GM12878 (cell line): ENCODE measurements at regions not wholly inside any gene's neighbourhood (a gene's known extent, or its start where the extent isn't known, plus 50 kb on each side); places are given as distances from the start of the nearest gene placed in this dataset.

ENCODE experiments used
- ATAC-seq: fragments of 200-7000 bp; cut with Tn5 transposase; 3 replicates; pipeline ENCODE4 v1.9.1; 2020; ENCODE audit warnings: mild to moderate bottlenecking, moderate library complexity
- BruUV-seq: library from RNA; stranded (reverse); fragments of 400-500 nt; replicated peaks from 2 replicates; lab custom pipeline; 2021; lab: Mats Ljungman, UMichigan
- CTCF ChIA-PET: fragments of 300-600 bp; sonication (Branson Sonifier 250); formaldehyde crosslinking; extraction: SDS; loops from one replicate; lab custom pipeline; 2021; ENCODE audit warnings: inconsistent platforms; lab: Yijun Ruan, JAX
- POLR2A ChIA-PET: fragments of 350-600 bp; formaldehyde crosslinking; extraction: SDS; loops from one replicate; lab custom pipeline; 2021; ENCODE audit warnings: inconsistent platforms; lab: Charles Lee
- RAD21 ChIA-PET: fragments of 300-600 bp; sonication (Branson Sonifier 250); formaldehyde crosslinking; loops from one replicate; lab custom pipeline; 2023; ENCODE audit warnings: antibody characterized with exemption; ENCODE audit not compliant: unreplicated experiment; lab: Charles Lee
- SMC1A ChIA-PET: fragments of 300-600 bp; sonication (Branson Sonifier 250); formaldehyde crosslinking; loops from one replicate; lab custom pipeline; 2023; ENCODE audit not compliant: unreplicated experiment, uncharacterized antibody; lab: Charles Lee
- DNase-seq: peaks from one replicate; pipeline ENCODE4 v3.0.0-alpha.2; 2011; ENCODE audit warnings: low read depth, low spot score
- FAIRE-seq: peaks from 3 replicates; lab custom pipeline; 2011; peaks lifted over from hg19 to GRCh38; lab: Jason Lieb, UNC
- H2AFZ ChIP-seq: 2 replicates; pipeline ENCODE4 v1.6.0; 2011; ENCODE audit warnings: low read depth, low read length, control low read depth; ENCODE audit not compliant: control insufficient read depth
- H3K27ac ChIP-seq: 2 replicates; pipeline ENCODE4 v1.5.1; 2011; ENCODE audit warnings: control low read depth; ENCODE audit not compliant: control insufficient read depth, insufficient read depth
- H3K27me3 ChIP-seq, 2 experiments: replicated peaks in 1 of 2; 2 replicates each; pipeline versions ENCODE4 v1.6.0 to v1.6.1; 2011; ENCODE audit warnings: low read length in 1 of 2; ENCODE audit not compliant: control insufficient read depth in 2 of 2, insufficient read depth in 2 of 2
- H3K36me3 ChIP-seq, 2 experiments: 2 replicates each; pipeline ENCODE4 v1.5.1; 2011; ENCODE audit warnings: low read length in 1 of 2; ENCODE audit not compliant: control insufficient read depth in 2 of 2, insufficient read depth in 2 of 2
- H3K4me1 ChIP-seq: 2 replicates; pipeline ENCODE4 v1.6.1; 2011; ENCODE audit warnings: mild to moderate bottlenecking, low read length, moderate library complexity, mixed read lengths; ENCODE audit not compliant: control insufficient read depth, insufficient read depth
- H3K4me2 ChIP-seq: 2 replicates; pipeline ENCODE4 v1.6.0; 2011; ENCODE audit warnings: control low read depth; ENCODE audit not compliant: control insufficient read depth, insufficient read depth
- H3K4me3 ChIP-seq: fragments of 200-600 bp; sonication (generic); 2 replicates; pipeline ENCODE4 v1.5.1; 2016
- H3K79me2 ChIP-seq: 2 replicates; pipeline ENCODE4 v1.6.0; 2011; ENCODE audit warnings: low read length; ENCODE audit not compliant: control insufficient read depth, insufficient read depth
- H3K9ac ChIP-seq: 2 replicates; pipeline ENCODE4 v1.8.0; 2011; ENCODE audit warnings: low read length, control low read depth, mixed read lengths; ENCODE audit not compliant: control insufficient read depth, insufficient read depth
- H3K9me3 ChIP-seq: replicated peaks from 3 replicates; pipeline ENCODE4 v1.5.1; 2011; ENCODE audit warnings: mild to moderate bottlenecking, low read length; ENCODE audit not compliant: control insufficient read depth, insufficient read depth
- H4K20me1 ChIP-seq: 2 replicates; pipeline ENCODE4 v1.6.0; 2011; ENCODE audit not compliant: control insufficient read depth, insufficient read depth
- ASH2L ChIP-seq: fragments of 300-600, 200-600 bp; sonication (generic); IDR thresholded peaks from 2 replicates; pipeline ENCODE4 v1.6.1; 2017; ENCODE audit warnings: low read depth, mild to moderate bottlenecking, borderline replicate concordance
- CHD1 ChIP-seq: IDR thresholded peaks from 2 replicates; pipeline ENCODE4 v1.6.1; 2012; ENCODE audit warnings: low read depth, low read length, improper control_type of control experiment
- EZH2 ChIP-seq: IDR thresholded peaks from 2 replicates; pipeline ENCODE4 v1.6.1; 2012; ENCODE audit warnings: low read depth, mild to moderate bottlenecking, control low read depth, inconsistent platforms, low read length, borderline replicate concordance; ENCODE audit not compliant: control insufficient read depth
- FOS ChIP-seq: IDR thresholded peaks from 3 replicates; pipeline ENCODE4 v1.6.1; 2011; ENCODE audit warnings: borderline replicate concordance; ENCODE audit not compliant: insufficient read length; ENCODE audit errors: extremely low read depth
- HCFC1 ChIP-seq: fragments of 150-350 bp; IDR thresholded peaks from 2 replicates; pipeline ENCODE4 v1.6.1; 2014; ENCODE audit warnings: low read length
- KLF5 ChIP-seq: fragments of 450-650 bp; IDR thresholded peaks from 2 replicates; pipeline ENCODE4 v1.6.1; 2014; ENCODE audit warnings: mild to moderate bottlenecking; ENCODE audit not compliant: partially characterized antibody
- MTA3 ChIP-seq: IDR thresholded peaks from 2 replicates; pipeline ENCODE4 v1.6.1; 2012; ENCODE audit warnings: low read length, inconsistent platforms, borderline replicate concordance
- NRF1 ChIP-seq: conservative IDR thresholded peaks from 2 replicates; pipeline ENCODE4 v1.6.1; 2011; ENCODE audit warnings: mild to moderate bottlenecking, low read depth, low read length, improper control_type of control experiment
- PML ChIP-seq: IDR thresholded peaks from 2 replicates; pipeline ENCODE4 v1.6.1; 2012; ENCODE audit warnings: low read length, inconsistent platforms
- STAT1 ChIP-seq: fragments of 450-650 bp; conservative IDR thresholded peaks from 2 replicates; pipeline ENCODE4 v1.6.1; 2014; ENCODE audit warnings: antibody characterized with exemption, mild to moderate bottlenecking
- WGBS: methylation state at CpG from one replicate; pipeline ENCODE4 v1.1.6; 2016; ENCODE audit warnings: low lambda C conversion rate; ENCODE audit not compliant: insufficient replicate concordance, insufficient coverage; ENCODE audit errors: missing lambda C conversion rate; 5-methylcytosine and 5-hydroxymethylcytosine counted together
- in situ Hi-C: fragments of 300-500 bp; cut with MboI; formaldehyde crosslinking; loops from 9 replicates; pipeline ENCODE4 v1.14.3; 2018; ENCODE audit warnings: mixed read lengths
- intact Hi-C: fragments of 100-400 bp; cut with micrococcal nuclease; formaldehyde crosslinking; loops from one replicate; pipeline ENCODE4 v1.14.2; 2022; ENCODE audit not compliant: unreplicated experiment
- TF ChIP-seq, protein P1 (sequence below): IDR thresholded peaks from 2 replicates; pipeline ENCODE4 v1.6.1; 2011; ENCODE audit warnings: low read depth, mild to moderate bottlenecking, low read length, moderate library complexity, borderline replicate concordance; ENCODE audit errors: extremely low read depth
- TF ChIP-seq, protein P2 (sequence below): IDR thresholded peaks from 2 replicates; pipeline ENCODE4 v1.6.1; 2012; ENCODE audit warnings: low read length, inconsistent platforms

DNA sequence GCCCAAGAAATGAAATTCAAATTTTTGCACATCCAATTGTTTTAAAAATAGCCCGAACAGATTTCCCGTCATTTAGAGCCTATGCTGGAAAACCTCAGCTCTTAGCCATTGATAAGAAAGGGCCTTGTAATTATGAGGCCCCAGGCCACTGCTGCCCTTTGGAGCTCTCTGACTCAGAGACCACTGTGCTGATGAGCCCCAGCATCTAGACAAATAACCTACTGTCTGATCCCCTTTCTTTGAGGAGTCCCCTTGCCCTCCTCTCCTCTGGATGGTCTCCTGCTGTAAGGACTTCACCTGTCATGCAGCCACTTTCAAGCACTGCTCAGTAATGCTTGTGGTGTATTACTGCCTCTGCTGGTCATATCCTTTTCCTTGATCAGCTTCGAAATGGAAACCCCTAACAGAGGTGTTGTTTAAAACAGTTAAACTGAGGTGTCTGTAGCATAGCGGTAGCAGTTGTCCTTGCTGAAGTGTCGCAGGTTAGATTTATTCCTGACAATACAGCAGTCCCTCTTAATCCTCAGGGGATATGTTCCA lies 159.9 kb upstream of the SRRM4 start:
- TF ChIP-seq, protein P1, sequence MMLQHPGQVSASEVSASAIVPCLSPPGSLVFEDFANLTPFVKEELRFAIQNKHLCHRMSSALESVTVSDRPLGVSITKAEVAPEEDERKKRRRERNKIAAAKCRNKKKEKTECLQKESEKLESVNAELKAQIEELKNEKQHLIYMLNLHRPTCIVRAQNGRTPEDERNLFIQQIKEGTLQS: no peak
- TF ChIP-seq HCFC1 (no peak), ASH2L (no peak), FOS (no peak), KLF5 (no peak), EZH2 (no peak), NRF1 (no peak), MTA3 (no peak), PML (no peak), STAT1 (no peak), CHD1 (no peak)
- TF ChIP-seq, protein P2, sequence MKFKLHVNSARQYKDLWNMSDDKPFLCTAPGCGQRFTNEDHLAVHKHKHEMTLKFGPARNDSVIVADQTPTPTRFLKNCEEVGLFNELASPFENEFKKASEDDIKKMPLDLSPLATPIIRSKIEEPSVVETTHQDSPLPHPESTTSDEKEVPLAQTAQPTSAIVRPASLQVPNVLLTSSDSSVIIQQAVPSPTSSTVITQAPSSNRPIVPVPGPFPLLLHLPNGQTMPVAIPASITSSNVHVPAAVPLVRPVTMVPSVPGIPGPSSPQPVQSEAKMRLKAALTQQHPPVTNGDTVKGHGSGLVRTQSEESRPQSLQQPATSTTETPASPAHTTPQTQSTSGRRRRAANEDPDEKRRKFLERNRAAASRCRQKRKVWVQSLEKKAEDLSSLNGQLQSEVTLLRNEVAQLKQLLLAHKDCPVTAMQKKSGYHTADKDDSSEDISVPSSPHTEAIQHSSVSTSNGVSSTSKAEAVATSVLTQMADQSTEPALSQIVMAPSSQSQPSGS: no peak
- Histone ChIP-seq H3K4me2 (no peak overlapping the region), H3K9ac (no peak overlapping the region), H3K27me3 (no peaks in the 10 kb centered on the region), H3K79me2 (no peaks in the 10 kb centered on the region), H3K4me3 (no peak overlapping the region), H3K9me3 (no peaks in the 10 kb centered on the region), H3K27ac (no peak overlapping the region), H2AFZ (no peak overlapping the region), H3K4me1 (no peaks in the 10 kb centered on the region), H3K36me3 (no peaks in the 10 kb centered on the region), H4K20me1 (no peaks in the 10 kb centered on the region)
- no TSS peak for BruUV-seq
- in situ Hi-C loops (no loop called here), intact Hi-C loops (no loop called here)
- ChIA-PET SMC1A (no interaction called here), RAD21 (no interaction called here), POLR2A (no interaction called here), CTCF (no interaction called here)
- ATAC-seq (no peak), FAIRE-seq (no peak), DNase-seq (no peak)
- whole genome bisulfite sequencing: 40% methylated on average over 5 of the region's 5 CpGs
